NCI-H2196 treated with DMSO at 0.1 percent for 48 hours (cell line): ENCODE measurements at regions not wholly inside any gene's neighbourhood (a gene's known extent, or its start where the extent isn't known, plus 50 kb on each side); places are given as distances from the start of the nearest gene placed in this dataset.
"Not testable (repeated sequence)": the region's sequence is repeated elsewhere in the genome, so short reads cannot be mapped to it uniquely, and the experiment has no call there.

Experiments
- DNase-seq: peaks from one replicate; lab custom pipeline; 2025; ENCODE audit not compliant: unreplicated experiment; lab: John Stamatoyannopoulos, UW

GRCh38 chr1:208344202-208344857, 100.1 kb upstream of the PLXNA2 start:
- DNase-seq = no peak

GRCh38 chr1:208347191-208347590, 103.0 kb upstream of the PLXNA2 start:
- no peak for DNase-seq

DNA sequence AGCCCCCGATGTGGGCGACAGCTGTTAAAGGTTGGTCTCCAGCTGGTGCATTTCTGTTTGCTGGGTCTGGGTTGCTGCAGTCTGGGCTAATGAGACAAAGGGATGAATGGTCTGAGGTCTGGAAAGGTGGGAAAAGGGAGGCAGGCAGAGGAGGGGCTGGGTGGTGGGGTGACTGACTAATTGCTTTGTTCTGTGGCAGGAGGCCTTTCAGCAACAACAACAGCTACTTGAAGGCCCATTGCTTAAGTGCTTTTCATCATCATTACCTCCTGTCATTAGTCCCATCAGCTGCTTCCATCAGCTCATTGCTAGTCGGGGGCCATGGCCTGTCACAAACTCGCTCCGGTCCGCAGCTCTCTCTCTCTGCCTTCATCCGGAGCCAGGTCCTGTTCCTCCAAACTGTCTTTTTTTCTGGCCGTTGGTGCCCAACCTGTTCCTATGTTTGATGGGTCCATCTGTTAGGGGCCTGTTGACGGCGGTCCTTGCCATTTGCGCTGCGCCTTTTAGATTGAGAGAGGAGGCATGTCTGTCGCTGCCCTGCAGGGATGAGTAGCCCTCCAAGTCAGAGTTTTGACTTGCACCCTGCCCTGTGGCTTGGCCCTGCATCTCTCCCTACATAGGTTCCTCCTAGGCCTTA, 105.6 kb upstream of the PLXNA2 start:
- DNase-seq = no peak

- DNase-seq = no peak
Observed at GRCh38 chr1:208350815-208351214, 106.6 kb upstream of the PLXNA2 start.

GRCh38 chr1:208351838-208352237, 107.7 kb upstream of the PLXNA2 start:
- DNase-seq = no peak

GRCh38 chr1:208353797-208354196, 109.6 kb upstream of the PLXNA2 start:
- DNase-seq = not testable (repeated sequence)

DNA sequence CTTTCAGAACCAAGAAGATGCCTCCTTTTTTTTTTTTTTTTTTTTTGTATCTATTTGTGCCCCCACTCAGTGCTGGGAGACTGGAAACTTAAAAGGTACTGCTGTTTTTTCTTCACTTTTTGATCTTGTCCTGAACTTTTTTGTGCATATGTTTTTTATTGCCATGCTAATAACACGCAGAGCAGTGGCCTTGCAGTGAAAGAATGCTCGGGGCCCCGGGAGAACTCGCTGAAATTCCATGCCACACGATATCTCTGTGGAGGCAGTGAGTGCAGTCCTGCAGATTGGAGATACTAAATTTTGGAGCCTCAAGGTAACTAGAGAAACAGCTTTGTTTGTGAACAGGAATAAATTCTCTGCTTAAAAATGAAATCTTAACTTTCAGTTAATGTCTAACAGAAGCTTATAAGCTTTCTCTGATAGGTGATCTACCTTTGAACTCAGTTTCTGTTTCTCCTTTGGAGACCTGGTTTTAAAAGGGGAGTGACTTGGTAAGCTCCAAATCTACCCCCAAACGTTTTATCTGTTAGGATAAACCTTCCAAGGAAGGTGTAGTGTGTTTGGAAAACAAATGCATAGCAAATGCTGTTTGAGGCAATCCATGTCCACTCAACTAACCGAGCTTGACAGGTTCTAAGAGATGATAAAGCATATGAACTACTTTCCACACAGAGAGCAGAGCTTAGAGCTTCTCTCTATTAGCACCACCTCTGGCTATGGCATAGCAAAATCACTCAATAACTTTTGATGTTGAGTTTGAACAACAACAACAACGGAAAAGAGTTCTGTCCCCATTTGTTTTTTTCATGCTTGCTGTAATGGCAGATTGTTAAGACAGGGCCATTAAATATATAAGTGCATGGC, 113.7 kb upstream of the PLXNA2 start:
- no peak for DNase-seq

DNA sequence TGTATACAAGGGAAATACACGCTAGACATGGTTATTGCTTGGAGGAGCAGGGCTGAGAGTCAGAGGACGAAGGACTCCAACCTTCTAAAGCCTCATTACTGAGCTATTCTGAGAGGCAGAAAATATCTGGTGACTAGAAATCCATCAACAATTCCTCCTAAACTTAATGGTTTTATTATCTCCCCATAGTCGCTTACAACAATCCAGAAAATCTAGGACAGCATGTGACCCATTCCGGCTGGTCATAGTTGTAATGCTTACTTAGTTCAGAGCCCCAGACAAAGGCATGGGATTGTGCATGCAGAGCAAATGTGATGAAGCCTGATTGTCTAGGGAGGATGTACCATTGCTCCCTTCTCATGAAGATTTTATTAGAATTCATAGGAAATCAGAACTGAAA, 114.5 kb upstream of the PLXNA2 start:
- DNase-seq = no peak

DNA sequence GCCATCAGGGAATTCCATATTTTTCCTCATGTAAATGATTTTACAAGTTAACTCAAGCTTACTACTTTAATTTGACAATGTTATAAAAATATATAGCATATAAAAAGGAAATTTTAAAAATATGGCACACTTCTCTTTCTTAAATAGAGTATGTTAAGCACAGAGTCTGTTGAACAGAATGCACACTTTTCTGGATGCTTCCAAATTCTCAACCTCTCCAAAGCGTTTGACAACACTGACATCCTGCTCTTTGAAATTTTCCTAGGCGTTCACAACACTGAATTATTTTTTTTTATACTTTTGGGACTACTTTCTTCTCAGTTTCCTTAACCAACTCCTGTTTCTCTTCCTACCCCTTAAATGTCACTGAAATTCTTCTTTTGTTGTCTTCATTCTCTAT, 117.8 kb upstream of the PLXNA2 start:
- no peak for DNase-seq

GRCh38 chr1:208366559-208366958, 122.4 kb upstream of the PLXNA2 start:
- DNase-seq = no peak

DNA sequence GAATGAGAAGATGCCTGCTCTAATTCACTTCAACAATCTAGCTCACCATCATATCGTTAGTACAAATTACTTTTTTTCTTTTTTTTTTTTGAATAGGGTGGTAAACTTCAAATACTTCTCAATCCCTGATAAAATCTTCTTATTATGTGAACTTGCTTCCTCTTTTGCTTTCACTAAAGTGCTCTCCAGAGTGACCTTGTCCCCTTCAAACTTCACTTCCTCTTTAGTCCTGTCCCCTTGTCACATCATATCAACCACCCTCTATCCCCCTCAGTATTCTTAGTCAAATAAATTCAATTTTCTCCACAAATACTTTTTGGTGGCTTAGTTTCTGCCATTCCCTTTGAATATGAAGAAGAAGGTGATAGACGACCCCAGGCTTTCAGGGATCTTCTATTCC, 124.9 kb upstream of the PLXNA2 start:
- DNase-seq = no peak

DNA sequence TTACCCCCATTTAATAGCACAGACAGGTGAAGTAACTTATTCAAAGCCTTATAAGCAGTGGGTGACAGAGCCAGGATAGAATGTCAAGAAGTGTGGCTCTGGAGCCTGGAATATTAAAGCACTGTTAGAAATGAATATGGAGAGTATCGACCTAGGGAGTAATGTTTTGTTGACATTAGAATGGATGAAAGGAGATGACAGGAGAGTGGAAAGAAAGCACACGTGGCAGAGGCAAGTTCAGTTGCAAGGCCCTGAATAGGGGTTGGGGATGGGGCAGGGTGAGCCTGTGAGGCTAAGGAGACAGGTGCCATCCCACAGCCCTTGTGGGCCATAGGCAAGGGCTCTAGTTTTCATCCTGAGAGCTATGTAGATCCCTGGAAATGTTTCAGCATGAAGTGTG, 125.5 kb upstream of the PLXNA2 start:
- DNase-seq = no peak

DNA sequence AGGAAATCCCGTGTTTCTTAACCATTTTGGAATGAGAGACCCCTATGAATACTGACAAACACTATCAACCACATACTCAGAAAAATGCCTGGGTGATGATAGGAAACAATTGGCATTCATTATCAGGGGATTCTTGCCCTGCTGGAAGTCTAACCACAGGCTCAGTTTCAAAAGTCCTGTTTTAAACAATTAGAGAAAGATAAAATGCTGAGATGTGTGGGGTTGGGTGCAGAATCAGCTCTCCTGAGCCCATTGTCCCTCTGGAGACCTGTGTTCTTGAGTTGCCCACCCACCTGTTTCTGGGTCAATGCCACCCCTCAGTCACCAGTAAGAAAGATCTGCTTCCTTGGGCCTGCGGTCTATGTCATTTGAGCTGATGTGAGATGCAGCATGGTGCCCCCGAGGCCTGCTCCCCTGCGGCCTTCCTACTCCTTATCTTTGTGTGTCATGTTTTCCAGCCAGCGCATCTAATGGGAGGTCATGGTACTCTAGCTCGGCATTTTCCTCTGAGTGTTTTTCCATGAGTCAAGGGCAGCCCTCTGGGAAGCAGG, 130.3 kb upstream of the PLXNA2 start:
- no peak for DNase-seq

DNA sequence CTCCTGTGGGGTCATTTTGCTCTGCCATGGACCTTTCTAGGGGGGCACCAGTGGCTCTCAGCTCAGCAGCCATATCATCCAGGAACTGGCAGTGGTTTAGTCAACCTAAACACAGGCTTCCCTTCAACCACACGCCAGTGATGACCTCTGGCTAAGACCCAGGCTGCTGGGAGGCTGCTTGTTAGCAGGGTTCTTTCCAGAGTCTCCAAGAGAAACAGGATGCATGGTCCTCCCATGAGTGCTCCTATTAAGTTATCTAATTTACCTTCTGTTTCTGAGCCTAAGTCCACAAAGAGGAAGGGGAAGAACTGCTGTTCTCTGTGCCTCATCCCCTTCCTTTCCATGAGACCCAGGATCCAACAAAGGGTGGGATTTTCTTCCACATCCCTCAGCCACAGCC, 137.3 kb upstream of the PLXNA2 start:
- no peak for DNase-seq

DNA sequence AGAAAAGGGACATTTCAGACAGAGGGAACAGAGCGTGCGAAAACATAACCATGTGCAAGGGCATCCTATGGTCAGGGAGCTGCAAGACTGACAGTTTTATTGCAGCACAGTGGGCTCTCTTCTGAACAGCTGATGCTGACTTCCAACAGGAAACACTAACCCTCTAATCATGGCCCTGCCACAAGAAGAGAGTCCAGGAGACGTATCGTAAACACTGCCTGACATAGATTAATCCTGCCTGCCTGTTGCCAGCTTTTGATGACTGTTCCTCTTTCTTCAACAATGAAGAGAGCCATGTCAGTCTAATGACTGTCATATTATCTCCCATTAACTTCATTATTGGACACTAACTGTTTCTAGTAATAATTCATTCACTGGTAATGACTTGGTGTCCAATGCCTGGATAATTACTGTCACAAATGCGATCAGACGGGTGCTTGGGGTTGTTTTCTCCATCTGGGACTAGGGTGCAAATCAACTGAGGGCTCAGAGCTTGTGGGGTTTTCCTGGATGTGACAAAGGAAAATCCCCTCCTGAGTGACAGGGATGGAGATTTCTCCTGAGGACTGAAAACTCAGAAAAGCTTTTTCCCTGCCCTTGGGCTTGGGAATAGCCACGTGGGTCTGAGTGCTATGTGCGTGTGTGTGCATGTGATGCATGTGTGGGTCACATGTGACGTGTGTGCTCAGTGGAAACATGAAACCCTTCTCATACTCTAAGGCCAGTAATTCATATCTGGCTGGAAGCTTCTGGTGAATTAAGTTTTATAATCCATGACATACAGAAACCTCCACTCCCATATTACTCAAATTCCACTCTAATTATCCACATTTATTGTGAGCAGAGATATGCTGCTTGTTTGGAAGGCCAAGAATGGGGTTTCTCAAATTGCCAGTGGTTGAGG, 144.0 kb upstream of the PLXNA2 start:
- DNase-seq = no peak

DNA sequence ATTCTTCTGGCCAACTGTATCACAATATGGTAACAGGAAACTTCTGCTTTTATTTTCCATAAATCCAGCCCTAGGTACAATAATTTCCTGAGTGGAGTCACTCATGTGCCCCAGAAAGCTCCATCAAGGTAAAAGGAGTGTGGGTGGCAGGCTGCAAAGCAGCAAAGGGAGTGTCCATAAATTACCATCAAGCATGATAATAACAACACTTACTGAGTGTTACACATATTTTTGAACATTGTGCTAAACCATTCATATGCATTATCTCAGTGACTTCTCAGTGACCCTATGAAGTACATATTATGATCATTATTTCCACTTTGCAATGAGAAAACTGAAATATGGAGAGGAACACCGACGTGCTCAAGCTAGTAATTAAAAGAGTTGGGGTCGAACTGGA, 149.2 kb upstream of the PLXNA2 start:
- DNase-seq = no peak

GRCh38 chr1:208393826-208394225, 149.6 kb upstream of the PLXNA2 start:
- no peak for DNase-seq

DNA sequence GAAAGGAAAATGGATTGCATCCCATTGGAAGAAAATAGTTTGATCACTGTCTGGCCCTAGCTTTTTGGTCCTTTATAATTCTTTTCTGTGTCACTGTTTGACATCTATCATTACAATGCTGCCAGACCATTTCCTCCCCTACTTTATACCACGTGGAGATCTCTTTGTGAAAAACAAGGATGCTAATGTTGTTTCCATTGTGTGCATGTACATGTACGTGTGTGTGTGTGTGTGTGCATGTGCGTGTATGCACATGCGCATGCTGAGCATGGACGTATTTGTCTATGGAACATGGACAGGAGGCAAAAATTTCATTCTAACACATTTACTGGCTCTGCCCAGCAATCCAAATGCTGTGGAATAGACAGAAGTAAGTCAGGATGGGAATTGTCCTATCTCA, 153.1 kb upstream of the PLXNA2 start:
- DNase-seq = no peak

DNA sequence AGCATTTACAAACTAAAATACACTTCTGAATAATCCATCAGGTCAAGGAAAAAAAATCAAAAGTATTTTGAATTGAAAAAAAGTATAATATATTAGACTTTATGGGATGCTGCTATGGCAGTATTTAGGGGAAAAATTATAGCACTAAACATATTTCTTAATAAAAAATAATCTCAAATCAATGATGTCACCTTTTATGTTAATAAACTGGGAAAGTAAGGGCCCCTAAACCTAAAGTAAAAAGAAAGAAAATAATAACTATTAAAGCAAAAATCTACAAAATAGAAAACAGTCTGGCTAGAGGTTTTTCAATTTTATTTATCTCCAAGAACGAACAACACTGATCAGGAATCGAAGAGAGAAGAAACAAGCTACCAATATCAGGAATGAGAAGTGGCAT, 160.8 kb upstream of the PLXNA2 start:
- DNase-seq = no peak

GRCh38 chr1:208409176-208409575, 165.0 kb upstream of the PLXNA2 start:
- DNase-seq = no peak

- DNase-seq = no peak
Observed at GRCh38 chr1:208410409-208410808, 166.2 kb upstream of the PLXNA2 start.
